Natural killer cell (primary cell): ENCODE measurements at regions not wholly inside any gene's neighbourhood (a gene's known extent, or its start where the extent isn't known, plus 50 kb on each side); places are given as distances from the start of the nearest gene placed in this dataset.

Source experiments
- ATAC-seq, 3 donors: fragments of 150-1000 bp in 2 of 3; fragments of 200-7000 bp in 1 of 3; cut with Tn5 transposase; 1 replicate in 1 of 3; 2 replicates in 2 of 3; pipeline ENCODE4 v1.10.0; 2021; ENCODE audit warnings: mild to moderate bottlenecking in 2 of 3, moderate library complexity in 2 of 3
- DNase-seq, 2 donors: peaks; one replicate each; pipeline versions ENCODE4 v3.0.0 to v3.0.0-alpha.2; 2013 to 2021; ENCODE audit warnings: mixed read lengths in 1 of 2
- H3K27ac ChIP-seq: one replicate; pipeline ENCODE4 v1.5.1; 2013; ENCODE audit warnings: mild to moderate bottlenecking, low read length
- H3K27me3 ChIP-seq: one replicate; pipeline ENCODE4 v1.6.1; 2013; ENCODE audit warnings: low read length; ENCODE audit not compliant: control insufficient read depth, insufficient read depth
- H3K36me3 ChIP-seq: one replicate; pipeline ENCODE4 v1.6.1; 2013; ENCODE audit warnings: low read length; ENCODE audit not compliant: control insufficient read depth, insufficient read depth
- H3K4me1 ChIP-seq: one replicate; pipeline ENCODE4 v1.6.1; 2013; ENCODE audit warnings: low read length; ENCODE audit not compliant: control insufficient read depth, insufficient read depth
- H3K4me3 ChIP-seq: one replicate; pipeline ENCODE4 v1.5.1; 2013; ENCODE audit warnings: low read length
- H3K9me3 ChIP-seq: one replicate; pipeline ENCODE4 v1.6.1; 2013; ENCODE audit warnings: low read length; ENCODE audit not compliant: control insufficient read depth, insufficient read depth
- H3K27ac Mint-ChIP-seq, 2 donors: one replicate each; pipeline ENCODE4 v1.8.0; 2022; ENCODE audit warnings: mild to moderate bottlenecking in 2 of 2, mixed read lengths in 2 of 2, moderate library complexity in 1 of 2
- H3K27me3 Mint-ChIP-seq, 2 donors: one replicate each; pipeline ENCODE4 v1.8.0; 2022; ENCODE audit warnings: low read depth in 2 of 2, mixed read lengths in 2 of 2
- H3K36me3 Mint-ChIP-seq: one replicate; pipeline ENCODE4 v1.8.0; 2022; ENCODE audit warnings: mixed read lengths
- H3K4me1 Mint-ChIP-seq, 2 donors: one replicate each; pipeline ENCODE4 v1.8.0; 2022; ENCODE audit warnings: mixed read lengths in 2 of 2
- H3K4me3 Mint-ChIP-seq: one replicate; pipeline ENCODE4 v1.8.0; 2022; ENCODE audit warnings: mild to moderate bottlenecking, moderate library complexity, mixed read lengths
- H3K9me3 Mint-ChIP-seq, 2 donors: one replicate each; pipeline ENCODE4 v1.8.0; 2022; ENCODE audit warnings: mixed read lengths in 2 of 2
- WGBS: methylation state at CpG from one replicate; pipeline ENCODE4 v1.1.7; 2013; ENCODE audit warnings: missing lambda C conversion rate; ENCODE audit not compliant: insufficient coverage; 5-methylcytosine and 5-hydroxymethylcytosine counted together
- intact Hi-C: fragments of 100-400 bp; cut with micrococcal nuclease; formaldehyde crosslinking; loops from one replicate; pipeline ENCODE4 v1.14.2; 2022
- TF ChIP-seq, protein P1 (sequence below): fragments of 200-600 bp; IDR thresholded peaks from one replicate; pipeline ENCODE4 v1.8.0; 2022; ENCODE audit warnings: antibody characterized with exemption

DNA sequence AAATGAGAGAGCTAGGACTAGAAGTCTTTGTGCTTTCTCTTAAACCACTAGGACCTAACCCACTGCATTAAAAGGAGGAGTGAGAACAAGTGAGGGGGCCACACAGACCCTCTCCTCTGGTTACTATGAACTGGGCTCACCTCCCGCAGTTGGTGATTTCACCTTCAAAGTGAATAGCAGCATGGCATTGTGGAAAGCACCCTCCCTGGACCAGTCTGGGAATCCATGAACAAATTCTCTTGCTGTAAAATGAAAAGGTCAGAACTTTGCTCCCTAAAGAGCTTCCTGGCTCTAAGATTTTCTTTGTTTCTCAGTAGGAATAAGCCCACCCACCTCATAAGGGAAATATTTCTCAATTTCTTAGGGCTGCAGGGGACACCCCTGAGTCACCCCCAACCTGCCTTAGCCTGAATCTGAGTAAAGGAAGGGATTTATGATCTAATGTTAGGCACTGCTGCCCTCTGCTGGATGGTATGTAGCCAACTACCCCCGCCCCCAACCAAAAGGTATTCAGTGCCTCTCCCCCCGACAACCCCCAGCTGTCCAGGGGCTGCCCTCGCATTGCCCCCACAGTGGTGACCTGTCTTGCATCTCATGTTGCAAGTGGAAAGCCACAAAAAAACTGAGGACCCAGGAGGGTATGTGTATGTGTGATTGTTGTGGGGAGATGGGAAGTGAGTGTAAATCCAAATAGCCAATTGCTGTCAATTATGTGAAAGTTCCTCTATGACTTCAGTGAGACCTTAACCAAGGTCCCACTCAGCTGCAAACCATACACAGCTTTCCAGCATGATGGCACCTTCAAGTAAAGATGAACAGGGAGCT, 230.9 kb upstream of the SLC14A2 start:
- Histone ChIP-seq H3K9me3 (no peaks in the 10 kb centered on the region), H3K4me3 (no peak overlapping the region), H3K4me1 (no peaks in the 10 kb centered on the region), H3K27ac (no peak overlapping the region), H3K36me3 (no peaks in the 10 kb centered on the region), H3K27me3 (peaks cover 4% of the 10 kb centered on the region)
- no peak overlapping the region for H3K4me3 Mint-ChIP-seq
- no peaks in the 10 kb centered on the region for H3K36me3 Mint-ChIP-seq
- peaks cover 13 to 32% of the 10 kb centered on the region in 2 donors for H3K27me3 Mint-ChIP-seq
- no peak overlapping the region for H3K27ac Mint-ChIP-seq
- ATAC-seq: peak; percentile 65 to 77 (median 67)
- TF ChIP-seq, protein P1, sequence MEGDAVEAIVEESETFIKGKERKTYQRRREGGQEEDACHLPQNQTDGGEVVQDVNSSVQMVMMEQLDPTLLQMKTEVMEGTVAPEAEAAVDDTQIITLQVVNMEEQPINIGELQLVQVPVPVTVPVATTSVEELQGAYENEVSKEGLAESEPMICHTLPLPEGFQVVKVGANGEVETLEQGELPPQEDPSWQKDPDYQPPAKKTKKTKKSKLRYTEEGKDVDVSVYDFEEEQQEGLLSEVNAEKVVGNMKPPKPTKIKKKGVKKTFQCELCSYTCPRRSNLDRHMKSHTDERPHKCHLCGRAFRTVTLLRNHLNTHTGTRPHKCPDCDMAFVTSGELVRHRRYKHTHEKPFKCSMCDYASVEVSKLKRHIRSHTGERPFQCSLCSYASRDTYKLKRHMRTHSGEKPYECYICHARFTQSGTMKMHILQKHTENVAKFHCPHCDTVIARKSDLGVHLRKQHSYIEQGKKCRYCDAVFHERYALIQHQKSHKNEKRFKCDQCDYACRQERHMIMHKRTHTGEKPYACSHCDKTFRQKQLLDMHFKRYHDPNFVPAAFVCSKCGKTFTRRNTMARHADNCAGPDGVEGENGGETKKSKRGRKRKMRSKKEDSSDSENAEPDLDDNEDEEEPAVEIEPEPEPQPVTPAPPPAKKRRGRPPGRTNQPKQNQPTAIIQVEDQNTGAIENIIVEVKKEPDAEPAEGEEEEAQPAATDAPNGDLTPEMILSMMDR: peak; percentile 69
- H3K4me1 Mint-ChIP-seq: peaks cover 0 to 13% of the 10 kb centered on the region in 2 donors
- WGBS: 41% methylated on average over 2 of the region's 4 CpGs
- intact Hi-C loops: loop anchor here (1.0 kb wide), 2 partner anchors 1254 to 1763 kb away; no protein-coding TSS in a partner anchor
- H3K9me3 Mint-ChIP-seq: no peaks in the 10 kb centered on the region
- peak; percentile 34 to 63 for DNase-seq

DNA sequence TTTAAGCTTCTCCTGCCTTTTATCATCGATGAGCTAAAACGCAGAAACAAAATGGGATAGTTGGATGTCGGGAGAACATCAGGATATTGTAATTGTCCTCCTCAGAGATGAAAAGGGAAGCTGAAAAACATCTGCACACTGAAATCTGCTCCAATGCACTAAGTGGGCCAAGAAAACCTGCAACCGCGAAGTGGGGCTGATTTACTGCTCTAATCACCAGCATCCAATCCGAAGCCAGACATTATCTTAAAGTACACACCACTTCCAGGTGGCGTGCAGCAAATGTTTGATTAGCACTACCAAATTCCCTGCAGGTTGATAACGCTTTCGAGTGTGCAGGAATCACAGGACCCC, 230.3 kb upstream of the SLC14A2 start:
- ATAC-seq (no peak), DNase-seq (no peak)
- Mint-ChIP-seq H3K27ac (no peak overlapping the region), H3K27me3 (peaks cover 13 to 38% of the 10 kb centered on the region in 2 donors), H3K4me3 (no peak overlapping the region), H3K36me3 (no peaks in the 10 kb centered on the region), H3K9me3 (no peaks in the 10 kb centered on the region), H3K4me1 (peaks cover 0 to 13% of the 10 kb centered on the region in 2 donors)
- TF ChIP-seq, protein P1: no peak
- H3K36me3 ChIP-seq: no peaks in the 10 kb centered on the region
- no peak overlapping the region for H3K27ac ChIP-seq
- no peak overlapping the region for H3K4me3 ChIP-seq
- 22% methylated on average over 9 of the region's 9 CpGs for WGBS
- H3K9me3 ChIP-seq: no peaks in the 10 kb centered on the region
- no peaks in the 10 kb centered on the region for H3K4me1 ChIP-seq
- H3K27me3 ChIP-seq: peaks cover 4% of the 10 kb centered on the region
- intact Hi-C loops: loop anchor here (1.0 kb wide), 2 partner anchors 1255 to 1764 kb away; no protein-coding TSS in a partner anchor

DNA sequence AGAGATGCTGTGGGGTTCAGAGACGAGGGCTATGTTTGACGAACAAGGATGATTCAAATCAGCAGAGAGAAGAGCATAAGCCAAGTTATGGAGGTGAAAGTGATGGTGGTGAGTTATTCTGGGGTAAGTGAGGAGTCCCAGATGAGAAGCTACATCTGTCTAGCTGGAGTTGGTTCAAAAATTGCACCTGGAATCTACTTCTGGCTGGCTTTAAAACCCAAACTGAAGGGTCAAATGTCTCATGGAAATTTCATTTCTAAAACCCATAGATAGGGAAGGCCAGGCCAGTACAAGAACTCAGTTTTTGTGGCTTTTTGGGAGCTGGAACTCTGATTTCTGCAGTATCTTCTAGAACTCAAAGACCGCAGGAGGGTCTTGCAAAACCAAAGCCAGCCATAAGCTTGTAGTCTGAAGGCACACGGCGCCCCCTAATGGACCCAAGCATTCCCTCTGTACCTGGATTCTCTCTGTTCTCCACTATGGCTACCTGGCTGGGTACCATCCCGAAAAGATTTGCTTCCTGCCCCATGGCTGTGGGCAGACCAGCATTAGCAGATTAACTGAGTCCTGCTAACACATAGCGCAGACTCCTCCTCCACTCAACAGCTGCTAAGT, 229.1 kb upstream of the SLC14A2 start:
- intact Hi-C loops: no loop called here
- H3K4me1 Mint-ChIP-seq: peaks cover 0 to 9% of the 10 kb centered on the region in 2 donors
- WGBS: 72% methylated on average over 7 of the region's 7 CpGs
- no peaks in the 10 kb centered on the region for H3K36me3 ChIP-seq
- no peaks in the 10 kb centered on the region for H3K9me3 ChIP-seq
- no peaks in the 10 kb centered on the region for H3K36me3 Mint-ChIP-seq
- ATAC-seq: no peak
- no peak overlapping the region for H3K27ac ChIP-seq
- no peaks in the 10 kb centered on the region for H3K9me3 Mint-ChIP-seq
- H3K4me3 ChIP-seq: no peak overlapping the region
- H3K4me3 Mint-ChIP-seq: no peak overlapping the region
- no peak overlapping the region for H3K27ac Mint-ChIP-seq
- peaks cover 4% of the 10 kb centered on the region for H3K27me3 ChIP-seq
- DNase-seq: no peak
- H3K4me1 ChIP-seq: no peaks in the 10 kb centered on the region
- TF ChIP-seq, protein P1: no peak
- peaks cover 13 to 43% of the 10 kb centered on the region in 2 donors for H3K27me3 Mint-ChIP-seq
